Cardiac fibroblast (primary cell): ENCODE measurements at regions not wholly inside any gene's neighbourhood (a gene's known extent, or its start where the extent isn't known, plus 50 kb on each side); places are given as distances from the start of the nearest gene placed in this dataset.

ENCODE experiments used
- DNase-seq, 2 donors: peaks; one replicate each; pipeline versions ENCODE4 v3.0.0 to v3.0.0-alpha.2; 2010; ENCODE audit warnings: low read depth in 2 of 2
- H3K4me3 ChIP-seq, 2 donors: replicated peaks in 1 of 2; 1 replicate in 1 of 2; 2 replicates in 1 of 2; pipeline ENCODE4 v1.5.1; 2011; ENCODE audit warnings: low read depth in 2 of 2, low read length in 2 of 2, mild to moderate bottlenecking in 2 of 2, moderate library complexity in 1 of 2
- TF ChIP-seq, protein P1 (sequence below): IDR thresholded peaks from one replicate; pipeline ENCODE4 v1.5.1; 2011; ENCODE audit warnings: low read depth, mild to moderate bottlenecking, low read length, inconsistent platforms

DNA sequence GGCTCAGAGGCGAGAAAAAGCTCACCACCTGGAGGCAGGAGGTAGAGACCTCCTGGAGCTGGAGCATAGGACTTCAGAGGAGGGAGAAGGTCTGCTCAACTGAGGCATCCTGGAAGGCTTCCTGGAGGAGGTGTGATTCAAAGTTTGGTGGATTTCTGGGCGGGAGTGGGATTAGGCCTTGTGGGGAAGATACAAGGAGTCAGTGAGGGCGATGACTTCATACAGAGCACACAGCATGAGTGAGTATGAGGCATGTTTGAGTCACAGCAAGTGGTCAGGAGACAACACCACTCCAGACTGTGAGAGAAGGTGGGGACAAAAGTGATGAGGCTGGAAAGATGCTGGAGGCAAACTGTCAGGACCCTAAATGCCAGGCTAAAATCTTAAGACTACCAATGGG is 77.6 kb downstream of the MATN1 start:
- peak in 1 of 2 donors; percentile 51 for DNase-seq
- TF ChIP-seq, protein P1, sequence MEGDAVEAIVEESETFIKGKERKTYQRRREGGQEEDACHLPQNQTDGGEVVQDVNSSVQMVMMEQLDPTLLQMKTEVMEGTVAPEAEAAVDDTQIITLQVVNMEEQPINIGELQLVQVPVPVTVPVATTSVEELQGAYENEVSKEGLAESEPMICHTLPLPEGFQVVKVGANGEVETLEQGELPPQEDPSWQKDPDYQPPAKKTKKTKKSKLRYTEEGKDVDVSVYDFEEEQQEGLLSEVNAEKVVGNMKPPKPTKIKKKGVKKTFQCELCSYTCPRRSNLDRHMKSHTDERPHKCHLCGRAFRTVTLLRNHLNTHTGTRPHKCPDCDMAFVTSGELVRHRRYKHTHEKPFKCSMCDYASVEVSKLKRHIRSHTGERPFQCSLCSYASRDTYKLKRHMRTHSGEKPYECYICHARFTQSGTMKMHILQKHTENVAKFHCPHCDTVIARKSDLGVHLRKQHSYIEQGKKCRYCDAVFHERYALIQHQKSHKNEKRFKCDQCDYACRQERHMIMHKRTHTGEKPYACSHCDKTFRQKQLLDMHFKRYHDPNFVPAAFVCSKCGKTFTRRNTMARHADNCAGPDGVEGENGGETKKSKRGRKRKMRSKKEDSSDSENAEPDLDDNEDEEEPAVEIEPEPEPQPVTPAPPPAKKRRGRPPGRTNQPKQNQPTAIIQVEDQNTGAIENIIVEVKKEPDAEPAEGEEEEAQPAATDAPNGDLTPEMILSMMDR, result no peak
- H3K4me3 ChIP-seq, result no peak overlapping the region

DNA sequence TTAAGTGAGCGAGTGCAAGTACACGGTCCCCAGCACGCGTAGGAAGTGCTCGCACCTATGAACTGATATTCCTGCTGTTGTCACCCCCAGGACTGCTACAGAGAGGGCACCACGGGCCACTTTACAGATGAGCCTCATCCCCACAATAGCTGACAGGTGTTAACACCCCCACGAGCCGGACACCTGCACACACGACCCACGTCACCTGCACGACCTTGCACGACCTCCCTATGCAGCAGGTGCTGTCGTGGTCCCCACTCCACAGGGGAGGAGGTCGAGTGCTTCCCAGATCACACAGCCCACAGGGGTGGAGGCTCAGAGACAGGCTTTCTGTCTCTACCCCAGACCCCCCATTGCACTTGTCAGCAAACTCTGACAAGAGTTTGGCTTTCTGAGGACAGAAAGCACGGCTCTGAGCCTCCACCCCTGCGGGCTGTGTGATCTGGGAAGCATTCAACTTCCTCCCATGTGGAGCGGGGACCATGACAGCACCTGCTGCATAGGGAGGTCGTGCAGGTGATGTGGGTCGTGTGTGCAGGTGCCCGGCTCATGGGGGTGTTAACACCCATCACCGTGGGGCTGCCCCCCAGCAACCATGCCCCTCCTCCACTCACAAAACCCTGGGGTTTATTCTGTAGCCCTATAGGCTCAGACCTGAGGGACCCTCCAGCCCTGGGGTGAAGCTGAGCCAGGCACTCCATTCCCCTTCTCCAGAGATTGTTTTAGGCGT is 80.8 kb downstream of the MATN1 start:
- DNase-seq, result no peak
- TF ChIP-seq, protein P1, result no peak
- no peak overlapping the region for H3K4me3 ChIP-seq

DNA sequence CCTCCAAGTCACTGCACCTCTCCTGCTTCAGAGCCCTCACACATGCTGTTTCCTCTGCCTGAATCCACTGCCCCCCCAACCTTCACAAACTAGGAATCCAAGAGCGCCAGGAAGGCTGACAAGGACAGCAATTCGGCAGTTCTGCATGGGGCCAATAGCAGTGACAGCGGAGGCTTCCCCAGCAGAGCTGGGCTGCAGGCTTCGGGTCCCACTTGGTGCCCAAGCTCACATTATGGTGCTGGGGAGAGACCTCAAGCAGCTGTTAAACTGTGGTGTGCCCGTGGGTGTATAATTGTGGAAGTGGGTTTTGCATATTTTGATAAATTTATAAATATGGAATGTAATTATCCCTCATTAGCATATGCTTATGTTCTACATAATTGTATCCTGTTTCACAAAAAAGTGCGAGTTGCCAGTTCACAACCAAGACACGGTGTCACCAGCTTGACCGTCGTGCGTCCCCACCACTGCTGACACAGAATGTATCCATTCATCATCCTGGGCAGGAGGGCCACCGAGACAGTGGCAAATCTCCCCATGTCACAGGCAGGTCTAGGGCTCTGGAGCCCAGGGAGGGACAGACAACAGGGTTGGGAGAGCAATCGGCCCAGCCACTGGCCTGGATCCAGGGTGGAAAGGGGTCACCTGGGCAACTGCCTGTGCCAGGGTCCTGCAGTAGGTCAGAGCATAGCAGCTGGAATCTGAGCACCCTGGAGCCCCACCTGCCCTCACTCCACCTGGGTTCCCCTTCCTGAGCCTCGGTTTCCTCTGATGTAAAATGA is 81.6 kb downstream of the MATN1 start:
- no peak overlapping the region for H3K4me3 ChIP-seq
- TF ChIP-seq, protein P1, result no peak
- no peak for DNase-seq

DNA sequence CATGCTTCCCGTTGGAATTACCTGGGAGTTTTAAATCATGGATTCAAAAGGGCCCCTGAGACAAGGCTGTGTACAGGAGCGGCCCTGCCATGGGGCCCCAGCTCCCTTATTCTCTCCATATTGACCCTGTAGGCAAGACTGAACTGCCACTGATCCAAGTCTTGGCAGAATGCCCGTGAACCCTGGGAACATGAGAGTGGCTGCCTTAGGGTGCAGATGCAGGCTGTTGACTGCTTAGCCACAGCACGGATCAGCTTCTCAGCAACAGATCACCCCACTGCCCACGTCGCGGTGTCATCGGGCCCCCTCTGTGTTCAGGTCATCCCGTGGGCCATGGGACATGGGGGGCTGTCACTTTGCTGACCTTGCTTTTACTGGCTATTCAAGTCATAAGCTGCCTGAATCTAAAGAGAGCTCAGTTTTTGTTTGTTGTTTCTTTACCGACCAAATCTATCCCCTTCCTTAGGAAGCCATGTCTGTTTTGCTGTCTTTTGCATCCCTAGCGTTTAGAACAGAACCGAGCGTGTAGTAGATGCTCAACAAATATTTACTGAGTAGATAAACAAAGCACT is 83.4 kb downstream of the MATN1 start:
- DNase-seq, result no peak
- H3K4me3 ChIP-seq, result no peak overlapping the region
- TF ChIP-seq, protein P1, result no peak

DNA sequence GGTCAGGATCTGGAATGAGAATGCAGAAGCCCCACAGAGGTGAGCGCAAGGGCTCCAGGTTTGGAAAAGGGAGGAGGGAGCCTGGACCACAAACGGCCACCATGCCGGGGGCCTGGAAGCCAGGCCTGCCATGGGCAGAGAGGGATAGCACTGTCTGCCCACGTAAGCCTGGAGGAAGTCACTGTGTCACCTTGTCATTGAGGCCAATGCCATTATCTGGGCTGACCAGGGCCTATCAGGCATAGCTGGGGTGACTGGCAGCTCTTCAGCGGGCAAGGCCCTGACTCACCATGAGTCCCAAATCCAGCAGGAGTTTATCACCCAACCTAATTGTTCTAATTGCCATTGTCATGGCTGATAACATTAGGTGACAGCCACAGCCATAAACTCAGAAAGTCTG is 84.6 kb downstream of the MATN1 start:
- H3K4me3 ChIP-seq, result no peak overlapping the region
- TF ChIP-seq, protein P1, result no peak
- DNase-seq, result no peak

DNA sequence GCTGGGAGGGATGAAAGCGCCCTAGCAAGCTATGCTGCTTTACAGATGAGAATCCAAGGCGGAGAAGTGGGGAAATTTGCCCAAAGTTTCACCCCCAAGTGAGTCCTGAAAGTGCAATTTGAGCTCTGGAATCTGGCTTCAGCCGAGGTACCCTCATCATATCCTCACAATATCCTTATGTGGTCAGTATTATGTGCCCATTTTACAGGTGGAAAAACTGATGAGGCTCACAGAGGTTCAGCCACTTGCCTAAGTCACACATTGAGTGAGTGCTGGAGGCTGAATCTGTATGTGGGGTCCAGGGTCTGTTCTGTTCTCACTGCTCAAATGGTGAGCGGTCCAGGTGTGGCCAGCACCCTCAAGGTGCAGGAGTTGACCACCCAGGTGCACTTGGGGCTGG is 85.3 kb downstream of the MATN1 start:
- DNase-seq, result no peak
- TF ChIP-seq, protein P1, result no peak
- no peak overlapping the region for H3K4me3 ChIP-seq
